Neural crest cell (in vitro differentiated cells): ENCODE measurements at regions not wholly inside any gene's neighbourhood (a gene's known extent, or its start where the extent isn't known, plus 50 kb on each side); places are given as distances from the start of the nearest gene placed in this dataset.

Experiments
- DNase-seq: peaks from one replicate; pipeline ENCODE4 v3.0.0; 2021; ENCODE audit warnings: low read depth, mixed read lengths, low spot score
- H3K27ac Mint-ChIP-seq: one replicate; pipeline ENCODE4 v1.8.0; 2021; ENCODE audit warnings: mild to moderate bottlenecking, mixed read lengths; ENCODE audit not compliant: unreplicated experiment
- H3K27me3 Mint-ChIP-seq: 2 replicates; pipeline ENCODE4 v1.8.0; 2021; ENCODE audit warnings: low read depth, mild to moderate bottlenecking, mixed read lengths
- H3K36me3 Mint-ChIP-seq: 2 replicates; pipeline ENCODE4 v1.8.0; 2021; ENCODE audit warnings: low read depth, mild to moderate bottlenecking, mixed read lengths
- H3K4me1 Mint-ChIP-seq: 2 replicates; pipeline ENCODE4 v1.8.0; 2021; ENCODE audit warnings: mixed read lengths
- H3K4me3 Mint-ChIP-seq: one replicate; pipeline ENCODE4 v1.8.0; 2021; ENCODE audit warnings: mild to moderate bottlenecking, mixed read lengths
- H3K9me3 Mint-ChIP-seq: 2 replicates; pipeline ENCODE4 v1.8.0; 2021; ENCODE audit warnings: mixed read lengths
- CTCF ChIP-seq: fragments of 200-600 bp; sonication (generic); conservative IDR thresholded peaks from 2 replicates; pipeline ENCODE4 v1.5.0; 2021; ENCODE audit warnings: antibody characterized with exemption, mild to moderate bottlenecking

- no peaks in the 10 kb centered on the region for H3K27me3 Mint-ChIP-seq
- H3K36me3 Mint-ChIP-seq = no peaks in the 10 kb centered on the region
- DNase-seq = no peak
- no peak for TF ChIP-seq CTCF
- peaks cover 3% of the 10 kb centered on the region for H3K4me1 Mint-ChIP-seq
- peaks cover 3% of the 10 kb centered on the region for H3K9me3 Mint-ChIP-seq
- H3K4me3 Mint-ChIP-seq = no peak overlapping the region
- H3K27ac Mint-ChIP-seq = no peak overlapping the region
These were observed 951.1 kb upstream of the SLC10A2 start for GRCh38 chr13:104017317-104017716.

DNA sequence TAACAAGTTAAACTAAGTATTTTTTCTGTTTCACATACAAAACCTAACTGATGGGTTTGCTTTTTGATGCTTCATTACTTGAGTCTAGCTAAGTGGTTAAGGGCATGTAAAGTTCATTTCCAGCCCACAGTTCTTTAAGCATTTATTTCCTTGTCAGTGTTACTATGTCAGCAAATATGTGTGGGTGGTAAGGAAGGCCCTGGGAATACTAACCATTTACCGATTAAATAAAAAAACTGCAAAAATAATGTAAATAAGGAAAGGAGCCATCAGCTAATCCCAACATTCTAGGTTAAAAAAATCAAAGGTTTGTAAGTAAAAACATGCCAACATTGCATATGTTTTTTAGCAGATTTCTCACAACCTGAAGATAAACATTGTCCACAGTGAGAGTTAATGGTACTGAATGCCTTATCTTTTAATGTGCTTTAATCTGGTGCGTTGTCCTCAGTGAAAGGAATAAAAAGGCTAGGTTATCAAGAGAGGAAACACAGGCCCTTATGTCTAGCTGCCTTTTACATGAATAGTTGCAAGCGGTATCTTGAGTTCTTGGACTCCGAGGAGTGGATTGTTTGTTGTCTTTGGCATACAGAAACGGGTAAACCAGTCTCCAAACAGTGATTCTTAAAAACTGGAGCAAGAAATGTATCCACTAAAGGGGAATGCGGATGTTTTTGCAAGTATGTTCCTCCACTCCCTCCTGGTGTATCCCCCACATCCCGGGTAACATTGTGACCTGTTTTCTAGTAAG is 949.6 kb upstream of the SLC10A2 start:
- DNase-seq = no peak
- Mint-ChIP-seq H3K36me3 (no peaks in the 10 kb centered on the region), H3K27ac (no peak overlapping the region), H3K4me1 (peaks cover 13% of the 10 kb centered on the region), H3K4me3 (no peak overlapping the region), H3K9me3 (peaks cover 3% of the 10 kb centered on the region), H3K27me3 (no peaks in the 10 kb centered on the region)
- TF ChIP-seq CTCF = no peak

DNA sequence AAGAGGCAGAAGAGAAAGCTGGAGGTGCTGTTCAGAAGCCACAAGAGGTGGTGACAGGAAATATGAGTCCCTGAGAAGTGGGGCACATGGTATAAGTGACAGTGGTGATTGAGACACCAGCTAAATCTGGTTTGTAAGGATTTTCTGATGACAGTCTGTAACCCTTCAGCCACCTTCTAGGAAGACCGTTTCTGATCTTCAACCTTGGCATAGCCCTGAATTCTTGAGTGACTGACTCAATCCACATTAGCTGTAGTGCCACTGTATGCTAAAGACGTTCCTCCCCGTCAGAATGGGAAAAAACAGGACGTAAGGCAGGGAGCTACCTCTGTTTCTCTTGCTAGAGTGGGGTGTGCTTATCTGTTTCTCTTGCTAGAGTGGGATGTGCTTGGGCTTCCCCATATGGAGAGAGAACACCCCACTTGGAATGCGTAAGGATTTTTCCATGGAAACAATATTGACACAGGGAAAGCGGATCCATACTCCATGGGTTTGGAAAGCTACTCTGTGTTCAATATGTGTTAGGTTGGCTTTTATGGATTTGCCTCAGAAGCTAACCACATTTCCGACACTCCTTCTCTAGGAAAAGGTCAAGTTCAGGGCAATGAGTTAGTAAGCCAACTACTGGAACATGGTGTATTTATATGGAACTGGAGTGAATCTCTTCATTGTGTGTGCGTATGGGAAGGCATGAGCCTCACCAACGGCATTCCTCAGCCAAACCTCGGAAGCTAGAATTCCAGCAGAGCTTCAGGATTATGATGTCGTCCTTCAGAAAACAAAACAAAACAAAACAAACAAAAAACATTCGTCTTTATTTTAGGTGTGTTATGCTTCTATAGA is 948.8 kb upstream of the SLC10A2 start:
- Mint-ChIP-seq H3K4me3 (no peak overlapping the region), H3K27ac (no peak overlapping the region), H3K9me3 (peaks cover 3% of the 10 kb centered on the region), H3K36me3 (no peaks in the 10 kb centered on the region), H3K4me1 (peaks cover 13% of the 10 kb centered on the region), H3K27me3 (no peaks in the 10 kb centered on the region)
- no peak for DNase-seq
- TF ChIP-seq CTCF = no peak

GRCh38 chr13:104011505-104012241 is 945.5 kb upstream of the SLC10A2 start:
- Mint-ChIP-seq H3K27ac (no peak overlapping the region), H3K27me3 (no peaks in the 10 kb centered on the region), H3K4me1 (peaks cover 26% of the 10 kb centered on the region)

More at GRCh38 chr13:104011505-104012241, 945.5 kb upstream of the SLC10A2 start:
- H3K4me3 Mint-ChIP-seq = no peak overlapping the region
- no peak for DNase-seq
- H3K9me3 Mint-ChIP-seq = no peaks in the 10 kb centered on the region
- H3K36me3 Mint-ChIP-seq = no peaks in the 10 kb centered on the region
- no peak for TF ChIP-seq CTCF
